ENCODE measurements at regions not wholly inside any gene's neighbourhood (a gene's known extent, or its start where the extent isn't known, plus 50 kb on each side); places are given as distances from the start of the nearest gene placed in this dataset.
"Not testable (repeated sequence)": the region's sequence is repeated elsewhere in the genome, so short reads cannot be mapped to it uniquely, and the experiment has no call there.

DNA sequence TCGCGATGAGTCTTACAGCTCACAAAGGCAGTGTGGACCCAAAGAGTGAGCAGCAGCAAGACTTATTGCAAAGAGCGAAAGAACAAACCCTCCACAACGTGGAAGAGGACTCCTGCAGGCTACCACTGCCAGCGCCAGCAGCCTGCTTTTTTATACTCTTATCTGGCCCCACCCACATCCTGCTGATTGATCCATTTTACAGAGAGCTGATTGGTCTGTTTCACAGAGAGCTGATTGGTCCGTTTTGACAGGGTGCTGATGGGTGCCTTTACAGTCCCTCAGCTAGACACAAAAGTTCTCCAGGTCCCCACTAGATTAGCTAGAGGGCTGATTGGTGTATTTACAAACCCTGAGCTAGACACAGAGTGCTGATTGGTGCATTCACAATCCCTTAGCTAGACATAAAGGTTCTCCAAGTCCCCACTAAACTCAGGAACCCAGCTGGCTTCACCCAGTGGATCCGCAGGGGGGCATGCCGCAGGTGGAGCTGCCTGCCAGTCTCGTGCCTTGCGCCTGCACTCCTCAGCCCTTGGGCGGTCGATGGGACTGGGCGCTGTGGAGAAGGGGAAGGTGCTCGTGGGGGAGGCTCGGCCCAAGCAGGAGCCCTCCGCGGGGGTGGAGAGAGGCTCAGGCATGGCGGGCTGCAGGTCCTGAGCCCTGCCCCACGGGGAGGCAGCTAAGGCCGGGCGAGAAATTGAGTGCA lies 75.7 kb downstream of the QDPR start:
- H3K4me1 ChIP-seq (ENCODE audit: insufficient read depth, low read length); H3K27me3 ChIP-seq (ENCODE audit: low read length); intact Hi-C loops (cut with micrococcal nuclease); DNase-seq; H3K79me2 ChIP-seq (ENCODE audit: low read length); H3F3A ChIP-seq (ENCODE audit: low read length, unreplicated experiment); ATAC-seq; H3K4me3 ChIP-seq (ENCODE audit: low read length); H3K27ac ChIP-seq (ENCODE audit: low read length); H3K9ac ChIP-seq (ENCODE audit: low read length); H3K36me3 ChIP-seq (ENCODE audit: low read depth, low read length); H3K9me3 ChIP-seq (ENCODE audit: low read length); H3K9me2 ChIP-seq (replicated peaks; ENCODE audit: low read length); H2AFZ ChIP-seq (ENCODE audit: low read length); H4K20me1 ChIP-seq (ENCODE audit: low read length); POLR2A ChIA-PET (ENCODE audit: unreplicated experiment); CTCF ChIA-PET; H3K4me2 ChIP-seq (ENCODE audit: low read length); BruUV-seq (replicated peaks): not testable (repeated sequence)

DNA sequence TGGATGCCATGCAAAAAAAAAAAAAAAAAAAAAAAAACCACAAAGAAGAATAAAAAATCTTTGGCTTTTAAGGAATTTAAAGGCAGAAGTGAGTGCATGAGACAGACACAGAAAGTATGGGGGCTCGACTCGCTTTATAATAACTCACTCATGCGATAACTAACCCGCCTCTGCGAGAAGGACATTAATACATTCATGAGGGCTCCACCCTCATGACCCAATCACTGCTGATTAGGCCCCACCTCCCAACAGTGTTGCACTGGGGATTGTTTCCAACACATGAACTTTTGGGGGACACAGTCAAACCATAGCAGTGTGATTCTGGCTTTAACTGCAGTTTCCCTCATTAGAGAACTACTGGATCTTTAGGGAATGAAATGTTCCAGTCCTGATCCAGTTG lies 78.1 kb downstream of the QDPR start:
- ATAC-seq (no peak), DNase-seq (no peak)
- Histone ChIP-seq H3K4me2 (ENCODE audit: low read length) (no peak overlapping the region), H3K9me2 (replicated peaks; ENCODE audit: low read length) (no peaks in the 10 kb centered on the region), H3K4me1 (ENCODE audit: insufficient read depth, low read length) (no peaks in the 10 kb centered on the region), H4K20me1 (ENCODE audit: low read length) (no peaks in the 10 kb centered on the region), H3K9me3 (ENCODE audit: low read length) (no peaks in the 10 kb centered on the region), H3K9ac (ENCODE audit: low read length) (no peak overlapping the region), H3F3A (ENCODE audit: low read length, unreplicated experiment) (no peaks in the 10 kb centered on the region), H3K79me2 (ENCODE audit: low read length) (no peaks in the 10 kb centered on the region), H3K27me3 (ENCODE audit: low read length) (peaks cover 11% of the 10 kb centered on the region; the same call in 1 of the 2 replicates), H3K27ac (ENCODE audit: low read length) (no peak overlapping the region), H3K4me3 (ENCODE audit: low read length) (no peak overlapping the region), H2AFZ (ENCODE audit: low read length) (no peak overlapping the region), H3K36me3 (ENCODE audit: low read depth, low read length) (no peaks in the 10 kb centered on the region)
- intact Hi-C loops (cut with micrococcal nuclease) = no loop called here
- CTCF ChIA-PET = no interaction called here
- BruUV-seq (replicated peaks) = no TSS peak
- POLR2A ChIA-PET (ENCODE audit: unreplicated experiment) = no interaction called here
- TF ChIP-seq, protein P1, sequence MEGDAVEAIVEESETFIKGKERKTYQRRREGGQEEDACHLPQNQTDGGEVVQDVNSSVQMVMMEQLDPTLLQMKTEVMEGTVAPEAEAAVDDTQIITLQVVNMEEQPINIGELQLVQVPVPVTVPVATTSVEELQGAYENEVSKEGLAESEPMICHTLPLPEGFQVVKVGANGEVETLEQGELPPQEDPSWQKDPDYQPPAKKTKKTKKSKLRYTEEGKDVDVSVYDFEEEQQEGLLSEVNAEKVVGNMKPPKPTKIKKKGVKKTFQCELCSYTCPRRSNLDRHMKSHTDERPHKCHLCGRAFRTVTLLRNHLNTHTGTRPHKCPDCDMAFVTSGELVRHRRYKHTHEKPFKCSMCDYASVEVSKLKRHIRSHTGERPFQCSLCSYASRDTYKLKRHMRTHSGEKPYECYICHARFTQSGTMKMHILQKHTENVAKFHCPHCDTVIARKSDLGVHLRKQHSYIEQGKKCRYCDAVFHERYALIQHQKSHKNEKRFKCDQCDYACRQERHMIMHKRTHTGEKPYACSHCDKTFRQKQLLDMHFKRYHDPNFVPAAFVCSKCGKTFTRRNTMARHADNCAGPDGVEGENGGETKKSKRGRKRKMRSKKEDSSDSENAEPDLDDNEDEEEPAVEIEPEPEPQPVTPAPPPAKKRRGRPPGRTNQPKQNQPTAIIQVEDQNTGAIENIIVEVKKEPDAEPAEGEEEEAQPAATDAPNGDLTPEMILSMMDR (conservative IDR thresholded peaks at IDR 0.05; ENCODE audit: low read depth, low read length) = no peak
- no peak for TF ChIP-seq EZH2 (IDR thresholded peaks at IDR 0.05; ENCODE audit: low read length, unreplicated experiment)
- TF ChIP-seq EZH2phosphoT487 (IDR thresholded peaks at IDR 0.05; ENCODE audit: borderline replicate concordance, low read length) = no peak

DNA sequence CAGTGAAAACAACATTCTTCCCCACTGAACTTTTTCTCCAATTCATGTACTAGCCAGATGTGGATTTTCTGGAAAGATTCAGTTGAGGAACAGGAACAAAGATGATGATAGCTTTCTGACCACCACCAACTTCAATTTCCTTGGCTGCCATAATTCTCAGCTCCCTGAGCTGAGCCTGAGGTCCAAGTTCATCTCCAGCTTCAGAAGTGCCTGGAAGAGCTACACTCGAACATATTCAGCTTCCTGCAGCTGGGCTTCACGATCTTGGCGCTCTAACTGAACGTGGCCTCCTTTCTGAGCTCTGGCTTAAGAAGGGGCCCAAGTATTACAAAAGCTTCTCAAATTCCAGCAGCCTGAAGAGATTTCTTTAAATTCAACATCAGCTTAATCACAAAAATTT lies 83.9 kb downstream of the QDPR start:
- H3K9me3 ChIP-seq (ENCODE audit: low read length) = no peaks in the 10 kb centered on the region
- no peak for ATAC-seq
- ChIA-PET CTCF (no interaction called here), POLR2A (ENCODE audit: unreplicated experiment) (no interaction called here)
- H3F3A ChIP-seq (ENCODE audit: low read length, unreplicated experiment) = no peaks in the 10 kb centered on the region
- H3K36me3 ChIP-seq (ENCODE audit: low read depth, low read length) = no peaks in the 10 kb centered on the region
- no peak overlapping the region for H3K4me3 ChIP-seq (ENCODE audit: low read length)
- no peaks in the 10 kb centered on the region for H3K79me2 ChIP-seq (ENCODE audit: low read length)
- intact Hi-C loops (cut with micrococcal nuclease) = no loop called here
- peaks cover 56% of the 10 kb centered on the region for H3K27me3 ChIP-seq (ENCODE audit: low read length)
- H4K20me1 ChIP-seq (ENCODE audit: low read length) = no peaks in the 10 kb centered on the region
- H3K9me2 ChIP-seq (replicated peaks; ENCODE audit: low read length) = no peaks in the 10 kb centered on the region
- no peak for DNase-seq
- H3K9ac ChIP-seq (ENCODE audit: low read length) = no peak overlapping the region
- no peaks in the 10 kb centered on the region for H3K4me1 ChIP-seq (ENCODE audit: insufficient read depth, low read length)
- H3K4me2 ChIP-seq (ENCODE audit: low read length) = no peak overlapping the region
- no peak for TF ChIP-seq EZH2phosphoT487 (IDR thresholded peaks at IDR 0.05; ENCODE audit: borderline replicate concordance, low read length)
- TF ChIP-seq EZH2 (IDR thresholded peaks at IDR 0.05; ENCODE audit: low read length, unreplicated experiment) = no peak
- TF ChIP-seq, protein P1 (conservative IDR thresholded peaks at IDR 0.05; ENCODE audit: low read depth, low read length) = no peak
- no peak overlapping the region for H3K27ac ChIP-seq (ENCODE audit: low read length)
- H2AFZ ChIP-seq (ENCODE audit: low read length) = no peak overlapping the region
- BruUV-seq (replicated peaks) = no TSS peak
